Epithelial cell of esophagus (primary cell): ENCODE measurements at regions not wholly inside any gene's neighbourhood (a gene's known extent, or its start where the extent isn't known, plus 50 kb on each side); places are given as distances from the start of the nearest gene placed in this dataset.

Experiments
- DNase-seq: peaks from one replicate; pipeline ENCODE4 v3.0.0; 2010; ENCODE audit warnings: low read depth
- H3K4me3 ChIP-seq: 2 replicates; pipeline ENCODE4 v1.5.1; 2011; ENCODE audit warnings: mild to moderate bottlenecking, low read length, control low read depth
- TF ChIP-seq, protein P1 (sequence below): IDR thresholded peaks from 2 replicates; pipeline ENCODE4 v1.5.1; 2011; ENCODE audit warnings: low read depth, mild to moderate bottlenecking, low read length, control low read depth, inconsistent platforms; ENCODE audit not compliant: insufficient read depth; ENCODE audit errors: missing control alignments

DNA sequence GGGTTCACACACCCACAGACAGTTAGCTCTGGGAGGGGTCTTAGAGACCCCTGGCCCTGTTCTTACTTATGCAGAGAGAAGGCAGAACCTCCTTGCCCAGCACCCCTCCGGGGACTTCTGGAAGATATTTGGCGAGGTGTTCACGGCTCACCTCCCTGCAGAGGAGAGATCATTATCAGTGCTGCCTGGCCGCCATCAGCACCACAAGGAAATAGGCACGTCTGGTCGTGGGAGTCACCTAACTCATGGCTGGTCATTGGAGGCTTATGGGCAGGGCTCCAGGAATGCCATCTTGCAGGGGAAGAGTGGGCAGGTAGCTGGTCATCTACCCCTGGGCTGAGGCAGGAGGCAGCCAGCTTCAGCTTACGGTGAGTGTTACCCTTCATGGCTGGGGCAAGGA is 189.4 kb downstream of the RPS24 start:
- DNase-seq: no peak
- TF ChIP-seq, protein P1, sequence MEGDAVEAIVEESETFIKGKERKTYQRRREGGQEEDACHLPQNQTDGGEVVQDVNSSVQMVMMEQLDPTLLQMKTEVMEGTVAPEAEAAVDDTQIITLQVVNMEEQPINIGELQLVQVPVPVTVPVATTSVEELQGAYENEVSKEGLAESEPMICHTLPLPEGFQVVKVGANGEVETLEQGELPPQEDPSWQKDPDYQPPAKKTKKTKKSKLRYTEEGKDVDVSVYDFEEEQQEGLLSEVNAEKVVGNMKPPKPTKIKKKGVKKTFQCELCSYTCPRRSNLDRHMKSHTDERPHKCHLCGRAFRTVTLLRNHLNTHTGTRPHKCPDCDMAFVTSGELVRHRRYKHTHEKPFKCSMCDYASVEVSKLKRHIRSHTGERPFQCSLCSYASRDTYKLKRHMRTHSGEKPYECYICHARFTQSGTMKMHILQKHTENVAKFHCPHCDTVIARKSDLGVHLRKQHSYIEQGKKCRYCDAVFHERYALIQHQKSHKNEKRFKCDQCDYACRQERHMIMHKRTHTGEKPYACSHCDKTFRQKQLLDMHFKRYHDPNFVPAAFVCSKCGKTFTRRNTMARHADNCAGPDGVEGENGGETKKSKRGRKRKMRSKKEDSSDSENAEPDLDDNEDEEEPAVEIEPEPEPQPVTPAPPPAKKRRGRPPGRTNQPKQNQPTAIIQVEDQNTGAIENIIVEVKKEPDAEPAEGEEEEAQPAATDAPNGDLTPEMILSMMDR: no peak
- H3K4me3 ChIP-seq: no peak overlapping the region

DNA sequence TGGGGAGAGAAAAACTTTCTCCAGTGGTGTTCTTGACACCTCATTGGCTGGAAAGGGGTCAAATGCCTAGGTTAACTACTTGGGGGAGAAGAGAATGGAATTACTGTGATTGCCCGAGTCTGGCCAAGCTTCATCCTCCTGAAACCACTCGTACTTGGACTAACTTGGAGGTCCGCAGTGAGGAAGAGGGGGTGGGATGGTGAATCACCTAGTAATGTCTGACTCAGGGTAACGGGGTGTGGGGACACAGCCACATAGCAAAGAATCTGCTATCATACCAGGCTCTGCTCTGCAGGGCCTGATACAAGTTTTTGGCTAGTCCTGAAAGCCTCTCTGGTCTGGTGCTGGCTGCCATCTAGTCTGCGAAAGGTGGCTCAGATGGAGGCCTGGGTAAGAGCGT is 190.9 kb downstream of the RPS24 start:
- no peak overlapping the region for H3K4me3 ChIP-seq
- TF ChIP-seq, protein P1: no peak
- DNase-seq: no peak

- TF ChIP-seq, protein P1: no peak
- H3K4me3 ChIP-seq: no peak overlapping the region
- no peak for DNase-seq
These were observed 191.9 kb downstream of the RPS24 start for GRCh38 chr10:78225594-78225993.

DNA sequence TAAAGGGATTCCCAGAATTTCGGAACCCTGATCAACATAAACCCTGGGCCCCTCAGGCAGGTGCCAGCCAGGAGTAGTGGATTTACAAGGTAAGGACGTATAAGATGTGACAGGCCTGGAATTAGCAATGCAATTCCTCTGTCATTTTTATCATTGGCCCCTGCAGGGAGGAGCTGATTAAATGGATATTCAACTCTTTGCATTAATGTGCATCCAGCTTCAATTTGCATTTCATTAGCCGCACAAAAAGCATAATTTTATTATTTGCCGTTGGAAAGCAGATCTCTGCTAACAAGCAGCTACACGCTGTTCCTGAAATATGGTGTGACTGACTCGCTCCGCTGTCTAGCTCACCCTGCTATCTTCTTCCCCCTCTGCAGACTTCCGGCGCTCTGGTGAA is 195.8 kb downstream of the RPS24 start:
- H3K4me3 ChIP-seq: no peak overlapping the region
- TF ChIP-seq, protein P1: no peak
- no peak for DNase-seq

- no peak overlapping the region for H3K4me3 ChIP-seq
- TF ChIP-seq, protein P1: no peak
- no peak for DNase-seq
These were observed 196.4 kb downstream of the RPS24 start for GRCh38 chr10:78229950-78230675.

DNA sequence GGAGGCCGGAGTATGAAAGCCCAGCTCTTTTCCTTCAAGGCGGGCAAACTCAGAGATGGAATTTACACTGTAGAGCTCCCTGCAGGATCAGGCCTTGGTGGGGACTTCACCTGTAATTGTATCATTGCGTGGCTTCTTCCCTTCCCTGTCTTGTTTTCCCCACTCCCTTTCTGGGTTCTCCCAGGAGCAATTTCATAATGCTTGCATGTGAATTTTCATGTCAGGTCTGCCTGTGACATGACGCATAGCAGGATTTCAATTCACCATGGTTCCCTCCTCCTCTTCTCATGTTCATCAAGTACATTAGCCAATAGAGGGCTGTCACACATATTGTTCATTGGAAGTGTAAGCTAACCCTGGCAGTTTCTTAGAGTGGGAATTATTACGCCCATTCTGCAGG is 197.7 kb downstream of the RPS24 start:
- TF ChIP-seq, protein P1: no peak
- DNase-seq: no peak
- no peak overlapping the region for H3K4me3 ChIP-seq

- TF ChIP-seq, protein P1: no peak
- no peak overlapping the region for H3K4me3 ChIP-seq
- DNase-seq: peak; percentile 9
These were observed 198.3 kb downstream of the RPS24 start for GRCh38 chr10:78231939-78232338.
